B cell (primary cell): ENCODE measurements at regions not wholly inside any gene's neighbourhood (a gene's known extent, or its start where the extent isn't known, plus 50 kb on each side); places are given as distances from the start of the nearest gene placed in this dataset.

Experiments used
- ATAC-seq: fragments of 200-7000 bp; cut with Tn5 transposase; one replicate; pipeline ENCODE4 v1.10.0; 2021; ENCODE audit warnings: low read depth, mild to moderate bottlenecking, moderate number of reproducible peaks, moderate library complexity
- CTCF ChIA-PET: fragments of 350-600 bp; sonication (Branson Sonifier 250); formaldehyde crosslinking; loops from one replicate; lab custom pipeline; 2021; ENCODE audit warnings: antibody characterized with exemption, inconsistent platforms; lab: Charles Lee
- POLR2A ChIA-PET: fragments of 350-600 bp; sonication (Branson Sonifier 250); formaldehyde crosslinking; loops from one replicate; lab custom pipeline; 2021; ENCODE audit warnings: antibody characterized with exemption; lab: Charles Lee
- DNase-seq: peaks from one replicate; pipeline ENCODE4 v3.0.0; 2013
- H2AFZ ChIP-seq: 2 replicates; pipeline ENCODE4 v1.6.1; 2012; ENCODE audit warnings: mild to moderate bottlenecking, low read depth, low read length; ENCODE audit not compliant: insufficient read depth, poor library complexity, severe bottlenecking
- H3K27ac ChIP-seq, 2 donors: 1 replicate in 1 of 2; 2 replicates in 1 of 2; pipeline ENCODE4 v1.5.1; 2012 to 2013; ENCODE audit warnings: low read length in 2 of 2, mild to moderate bottlenecking in 2 of 2, moderate library complexity in 1 of 2
- H3K27me3 ChIP-seq, 4 experiments: fragments of 200-600 bp in 1 of 4; sonication (generic) in 1 of 4; replicated peaks in 1 of 4; 1 replicate in 2 of 4; 2 replicates in 2 of 4; pipeline versions ENCODE4 v1.6.1 to v1.7.0; 2013 to 2016; ENCODE audit warnings: low read length in 3 of 4, mild to moderate bottlenecking in 2 of 4, mixed read lengths in 1 of 4, moderate library complexity in 1 of 4; ENCODE audit not compliant: insufficient read depth in 4 of 4, control insufficient read depth in 3 of 4; ENCODE audit errors: control extremely low read depth in 1 of 4
- H3K36me3 ChIP-seq, 2 experiments: replicated peaks in 1 of 2; 1 replicate in 1 of 2; 2 replicates in 1 of 2; pipeline versions ENCODE4 v1.6.1 to v1.7.1; 2013; ENCODE audit warnings: low read length in 1 of 2; ENCODE audit not compliant: insufficient read depth in 2 of 2, control insufficient read depth in 1 of 2; ENCODE audit errors: control extremely low read depth in 1 of 2, extremely low read depth in 1 of 2
- H3K4me1 ChIP-seq, 2 donors: fragments of 200-600 bp in 1 of 2; sonication (generic) in 1 of 2; 1 replicate in 1 of 2; 2 replicates in 1 of 2; pipeline versions ENCODE4 v1.5.1 to v1.6.1; 2013 to 2017; ENCODE audit warnings: low read length in 2 of 2; ENCODE audit not compliant: control insufficient read depth in 2 of 2, insufficient read depth in 2 of 2
- H3K4me2 ChIP-seq: replicated peaks from 2 replicates; pipeline ENCODE3; 2012; ENCODE audit warnings: mild to moderate bottlenecking, low read depth, low read length; ENCODE audit not compliant: poor library complexity, severe bottlenecking
- H3K4me3 ChIP-seq, 5 experiments: fragments of 200-600 bp in 1 of 5; sonication (generic) in 1 of 5; 1 replicate in 3 of 5; 2 replicates in 2 of 5; pipeline versions ENCODE4 v1.5.1 to v1.7.0; 2011 to 2016; ENCODE audit warnings: low read length in 4 of 5, mild to moderate bottlenecking in 4 of 5, low read depth in 2 of 5, control low read depth in 1 of 5, moderate library complexity in 1 of 5; ENCODE audit not compliant: insufficient read depth in 1 of 5; ENCODE audit errors: control extremely low read depth in 1 of 5, extremely low read depth in 1 of 5
- H3K79me2 ChIP-seq: fragments of 200-600 bp; sonication (generic); one replicate; pipeline ENCODE4 v1.6.0; 2016; ENCODE audit warnings: low read length; ENCODE audit not compliant: control insufficient read depth, insufficient read depth
- H3K9ac ChIP-seq: fragments of 200-600 bp; sonication (generic); 2 replicates; pipeline ENCODE4 v1.6.1; 2017; ENCODE audit warnings: mild to moderate bottlenecking, low read length, moderate library complexity
- H3K9me3 ChIP-seq, 3 donors: one replicate each; pipeline versions ENCODE4 v1.6.1 to v1.7.1; 2013; ENCODE audit warnings: low read length in 2 of 3; ENCODE audit not compliant: control insufficient read depth in 2 of 3, insufficient read depth in 1 of 3; ENCODE audit errors: control extremely low read depth in 1 of 3
- H4K20me1 ChIP-seq: 2 replicates; pipeline ENCODE4 v1.6.0; 2012; ENCODE audit warnings: mild to moderate bottlenecking, low read length; ENCODE audit not compliant: insufficient read depth, control insufficient read depth, poor library complexity, severe bottlenecking
- H3K27ac Mint-ChIP-seq: one replicate; pipeline ENCODE4 v1.8.0; 2021; ENCODE audit warnings: mixed read lengths
- H3K27me3 Mint-ChIP-seq: one replicate; pipeline ENCODE4 v1.8.0; 2021; ENCODE audit warnings: mixed read lengths
- H3K4me1 Mint-ChIP-seq: one replicate; pipeline ENCODE4 v1.8.0; 2021; ENCODE audit warnings: mixed read lengths
- H3K4me3 Mint-ChIP-seq: one replicate; pipeline ENCODE4 v1.8.0; 2021; ENCODE audit warnings: mixed read lengths
- H3K9me3 Mint-ChIP-seq: one replicate; pipeline ENCODE4 v1.8.0; 2022; ENCODE audit warnings: mixed read lengths; ENCODE audit not compliant: insufficient read depth
- EZH2 ChIP-seq: IDR thresholded peaks from 2 replicates; pipeline ENCODE4 v1.6.1; 2012; ENCODE audit warnings: borderline replicate concordance, low read depth, mild to moderate bottlenecking, moderate library complexity, low read length; ENCODE audit not compliant: insufficient read depth, poor library complexity, severe bottlenecking
- WGBS: methylation state at CpG from one replicate; pipeline ENCODE4 v1.1.5; 2013; ENCODE audit warnings: missing lambda C conversion rate; ENCODE audit not compliant: insufficient coverage; 5-methylcytosine and 5-hydroxymethylcytosine counted together
- intact Hi-C: fragments of 100-400 bp; cut with micrococcal nuclease; formaldehyde crosslinking; loops from one replicate; pipeline ENCODE4 v1.10.0; 2022
- TF ChIP-seq, protein P1 (sequence below): fragments of 200-600 bp; IDR thresholded peaks from one replicate; pipeline ENCODE4 v1.8.0; 2022; ENCODE audit warnings: antibody characterized with exemption, mild to moderate bottlenecking

DNA sequence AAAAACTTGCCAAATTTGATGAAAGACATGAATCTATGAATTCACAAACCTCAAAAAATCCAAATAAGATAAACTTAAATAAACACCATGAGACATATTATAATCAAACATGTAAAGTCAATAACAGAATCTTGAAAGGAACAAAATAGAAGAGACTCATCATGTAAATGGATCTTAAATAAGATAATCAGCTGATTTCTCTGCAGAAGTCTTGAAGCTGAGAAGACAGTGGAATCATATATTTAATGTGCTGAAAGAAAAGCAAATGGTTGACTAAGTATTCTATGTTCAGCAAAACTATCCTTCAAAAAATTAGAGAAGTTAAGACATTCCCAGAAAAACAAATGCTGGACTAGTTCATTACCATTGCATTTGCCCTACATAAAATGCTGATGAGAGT, 215.7 kb upstream of the SPIN4 start:
- ChIA-PET POLR2A (no interaction called here), CTCF (no interaction called here)
- ATAC-seq (no peak), DNase-seq (no peak)
- no peak overlapping the region for H3K4me2 ChIP-seq
- no peaks in the 10 kb centered on the region for H3K9me3 Mint-ChIP-seq
- intact Hi-C loops = loop anchor here (10.0 kb wide), 2 partner anchors 188 to 1968 kb away; partner anchors contain the start of gene LAS1L
- no peaks in the 10 kb centered on the region for H3K79me2 ChIP-seq
- no peaks in the 10 kb centered on the region for H4K20me1 ChIP-seq
- no peak overlapping the region for H3K27ac ChIP-seq
- no peak overlapping the region for H2AFZ ChIP-seq
- H3K27me3 Mint-ChIP-seq = peaks cover 4% of the 10 kb centered on the region
- no peak overlapping the region for H3K4me3 ChIP-seq
- TF ChIP-seq EZH2 = no peak
- TF ChIP-seq, protein P1, sequence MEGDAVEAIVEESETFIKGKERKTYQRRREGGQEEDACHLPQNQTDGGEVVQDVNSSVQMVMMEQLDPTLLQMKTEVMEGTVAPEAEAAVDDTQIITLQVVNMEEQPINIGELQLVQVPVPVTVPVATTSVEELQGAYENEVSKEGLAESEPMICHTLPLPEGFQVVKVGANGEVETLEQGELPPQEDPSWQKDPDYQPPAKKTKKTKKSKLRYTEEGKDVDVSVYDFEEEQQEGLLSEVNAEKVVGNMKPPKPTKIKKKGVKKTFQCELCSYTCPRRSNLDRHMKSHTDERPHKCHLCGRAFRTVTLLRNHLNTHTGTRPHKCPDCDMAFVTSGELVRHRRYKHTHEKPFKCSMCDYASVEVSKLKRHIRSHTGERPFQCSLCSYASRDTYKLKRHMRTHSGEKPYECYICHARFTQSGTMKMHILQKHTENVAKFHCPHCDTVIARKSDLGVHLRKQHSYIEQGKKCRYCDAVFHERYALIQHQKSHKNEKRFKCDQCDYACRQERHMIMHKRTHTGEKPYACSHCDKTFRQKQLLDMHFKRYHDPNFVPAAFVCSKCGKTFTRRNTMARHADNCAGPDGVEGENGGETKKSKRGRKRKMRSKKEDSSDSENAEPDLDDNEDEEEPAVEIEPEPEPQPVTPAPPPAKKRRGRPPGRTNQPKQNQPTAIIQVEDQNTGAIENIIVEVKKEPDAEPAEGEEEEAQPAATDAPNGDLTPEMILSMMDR = no peak
- H3K27me3 ChIP-seq = peaks cover 0 to 10% (median 2%) of the 10 kb centered on the region in 4 experiments
- no peak overlapping the region for H3K4me3 Mint-ChIP-seq
- H3K36me3 ChIP-seq = no peaks in the 10 kb centered on the region
- no peak overlapping the region for H3K9ac ChIP-seq
- no peak overlapping the region for H3K27ac Mint-ChIP-seq
- peaks cover 2% of the 10 kb centered on the region in 2 donors for H3K4me1 ChIP-seq
- H3K4me1 Mint-ChIP-seq = peaks cover 3% of the 10 kb centered on the region
- H3K9me3 ChIP-seq = no peaks in the 10 kb centered on the region

DNA sequence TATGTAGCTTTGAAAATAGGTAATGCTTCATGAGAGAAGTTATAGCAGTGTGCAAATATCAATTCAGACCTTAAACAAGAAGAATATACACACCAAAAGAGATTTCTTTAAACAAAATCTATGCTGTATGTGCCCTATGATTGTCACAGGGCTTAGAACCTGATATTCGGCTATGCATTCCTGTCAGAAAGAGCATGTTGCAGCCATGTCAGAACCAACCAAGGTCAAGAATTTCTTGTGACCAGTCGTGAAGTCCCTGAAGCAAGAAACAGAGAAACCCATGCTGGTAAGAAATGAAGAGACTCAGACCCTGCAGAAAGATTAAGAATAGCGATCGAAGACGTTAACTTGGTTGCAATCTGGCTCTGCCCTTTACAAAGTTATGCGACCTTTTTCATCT, 210.3 kb upstream of the SPIN4 start:
- intact Hi-C loops = loop anchor here (5.0 to 10.0 kb wide), 4 partner anchors 193 to 1973 kb away; partner anchors contain the start of genes AMER1, LAS1L and SPIN4
- peaks cover under 1% of the 10 kb centered on the region for H3K27me3 Mint-ChIP-seq
- no peak overlapping the region for H3K27ac ChIP-seq
- POLR2A ChIA-PET = no interaction called here
- peak overlapping the region; percentile 76 for H3K27ac Mint-ChIP-seq
- H2AFZ ChIP-seq = peak overlapping the region; percentile 67
- H3K4me3 Mint-ChIP-seq = peak overlapping the region; percentile 99
- H3K4me1 Mint-ChIP-seq = peaks cover 29% of the 10 kb centered on the region
- H3K79me2 ChIP-seq = peaks cover 4% of the 10 kb centered on the region
- TF ChIP-seq, protein P1 = no peak
- no peak for TF ChIP-seq EZH2
- no peaks in the 10 kb centered on the region for H3K9me3 Mint-ChIP-seq
- peak overlapping the region; percentile 79 for H3K9ac ChIP-seq
- no peaks in the 10 kb centered on the region for H3K9me3 ChIP-seq
- no peak for ATAC-seq
- H3K36me3 ChIP-seq = no peaks in the 10 kb centered on the region
- peaks cover 0 to 3% (median under 1%) of the 10 kb centered on the region in 4 experiments for H3K27me3 ChIP-seq
- H3K4me3 ChIP-seq = peak overlapping the region; percentile 2 to 77 (median 63)
- peak overlapping the region; percentile 67 for H3K4me2 ChIP-seq
- H3K4me1 ChIP-seq = peaks cover 6 to 8% of the 10 kb centered on the region in 2 donors
- DNase-seq = peak; percentile 3
- no peaks in the 10 kb centered on the region for H4K20me1 ChIP-seq
- CTCF ChIA-PET = no interaction called here
- 17% methylated on average over 1 of the region's 6 CpGs for WGBS
